NCI-H2196 treated with DMSO at 0.1 percent for 48 hours (cell line): ENCODE measurements at regions not wholly inside any gene's neighbourhood (a gene's known extent, or its start where the extent isn't known, plus 50 kb on each side); places are given as distances from the start of the nearest gene placed in this dataset.
"Not testable (repeated sequence)": the region's sequence is repeated elsewhere in the genome, so short reads cannot be mapped to it uniquely, and the experiment has no call there.

Experiments used
- DNase-seq: peaks from one replicate; lab custom pipeline; 2025; ENCODE audit not compliant: unreplicated experiment; lab: John Stamatoyannopoulos, UW

- no peak for DNase-seq
These were observed 163.2 kb downstream of the AVL9 start for GRCh38 chr7:32658467-32658869.

- DNase-seq = no peak
These were observed 162.7 kb downstream of the AVL9 start for GRCh38 chr7:32658034-32658433.

GRCh38 chr7:32654549-32654948 is 159.3 kb downstream of the AVL9 start:
- DNase-seq = not testable (repeated sequence)

- DNase-seq = not testable (repeated sequence)
These were observed 155.1 kb downstream of the AVL9 start for GRCh38 chr7:32650356-32650755.

GRCh38 chr7:32648408-32649156 is 153.3 kb downstream of the AVL9 start:
- no peak for DNase-seq

- DNase-seq = not testable (repeated sequence)
These were observed 150.0 kb downstream of the AVL9 start for GRCh38 chr7:32645255-32645654.

- DNase-seq = no peak
These were observed 147.9 kb downstream of the AVL9 start for GRCh38 chr7:32643194-32643593.

GRCh38 chr7:32639122-32639521 is 143.8 kb downstream of the AVL9 start:
- DNase-seq = no peak

GRCh38 chr7:32638479-32639121 is 143.3 kb downstream of the AVL9 start:
- not testable (repeated sequence) for DNase-seq
